ENCODE measurements at regions not wholly inside any gene's neighbourhood (a gene's known extent, or its start where the extent isn't known, plus 50 kb on each side); places are given as distances from the start of the nearest gene placed in this dataset.

GRCh38 chr7:26443751-26444150 lies 152.1 kb downstream of the SNX10 start:
- no peak overlapping the region for H3K4me2 ChIP-seq (ENCODE audit: low read length)
- no peak overlapping the region for H2AFZ ChIP-seq
- H3K27me3 ChIP-seq (ENCODE audit: control insufficient read depth, insufficient read depth, low read length), result no peaks in the 10 kb centered on the region
- no peak overlapping the region for H3K9ac ChIP-seq
- no peak overlapping the region for H3K4me3 ChIP-seq (ENCODE audit: low read depth, low read length)
- no peaks in the 10 kb centered on the region for H3K79me2 ChIP-seq
- no peak for TF ChIP-seq CTCF (IDR thresholded peaks at IDR 0.05)
- H3K36me3 ChIP-seq (ENCODE audit: control insufficient read depth, insufficient read depth, low read length), result no peaks in the 10 kb centered on the region
- H3K4me1 ChIP-seq, result peaks cover 4% of the 10 kb centered on the region
- H3K9me3 ChIP-seq (ENCODE audit: control insufficient read depth, low read length), result no peaks in the 10 kb centered on the region
- no peak overlapping the region for H3K27ac ChIP-seq

GRCh38 chr7:26444555-26444954 lies 152.9 kb downstream of the SNX10 start:
- Histone ChIP-seq H3K4me2 (ENCODE audit: low read length) (no peak overlapping the region), H3K9me3 (ENCODE audit: control insufficient read depth, low read length) (no peaks in the 10 kb centered on the region), H3K36me3 (ENCODE audit: control insufficient read depth, insufficient read depth, low read length) (no peaks in the 10 kb centered on the region), H3K4me3 (ENCODE audit: low read depth, low read length) (no peak overlapping the region), H3K27ac (no peak overlapping the region), H3K9ac (no peak overlapping the region), H3K79me2 (no peaks in the 10 kb centered on the region), H3K4me1 (peaks cover 4% of the 10 kb centered on the region), H3K27me3 (ENCODE audit: control insufficient read depth, insufficient read depth, low read length) (no peaks in the 10 kb centered on the region), H2AFZ (no peak overlapping the region)
- no peak for TF ChIP-seq CTCF (IDR thresholded peaks at IDR 0.05)

- Histone ChIP-seq H3K9me3 (ENCODE audit: control insufficient read depth, low read length) (no peaks in the 10 kb centered on the region), H3K4me3 (ENCODE audit: low read depth, low read length) (no peak overlapping the region), H2AFZ (no peak overlapping the region), H3K4me1 (no peaks in the 10 kb centered on the region), H3K79me2 (no peaks in the 10 kb centered on the region), H3K4me2 (ENCODE audit: low read length) (no peak overlapping the region), H3K36me3 (ENCODE audit: control insufficient read depth, insufficient read depth, low read length) (no peaks in the 10 kb centered on the region), H3K27me3 (ENCODE audit: control insufficient read depth, insufficient read depth, low read length) (no peaks in the 10 kb centered on the region), H3K27ac (no peak overlapping the region), H3K9ac (no peak overlapping the region)
- no peak for TF ChIP-seq CTCF (IDR thresholded peaks at IDR 0.05)
These were observed 155.5 kb downstream of the SNX10 start for GRCh38 chr7:26447116-26447515.

GRCh38 chr7:26449175-26450165 lies 157.8 kb downstream of the SNX10 start:
- Histone ChIP-seq H3K4me1 (no peaks in the 10 kb centered on the region), H2AFZ (no peak overlapping the region), H3K27ac (no peak overlapping the region), H3K4me3 (ENCODE audit: low read depth, low read length) (no peak overlapping the region), H3K36me3 (ENCODE audit: control insufficient read depth, insufficient read depth, low read length) (no peaks in the 10 kb centered on the region), H3K4me2 (ENCODE audit: low read length) (no peak overlapping the region), H3K9me3 (ENCODE audit: control insufficient read depth, low read length) (no peaks in the 10 kb centered on the region), H3K9ac (no peak overlapping the region), H3K79me2 (no peaks in the 10 kb centered on the region), H3K27me3 (ENCODE audit: control insufficient read depth, insufficient read depth, low read length) (no peaks in the 10 kb centered on the region)
- no peak for TF ChIP-seq CTCF (IDR thresholded peaks at IDR 0.05)

Measured in parathyroid adenoma (tissue), 2 donors.